ENCODE measurements at regions not wholly inside any gene's neighbourhood (a gene's known extent, or its start where the extent isn't known, plus 50 kb on each side); places are given as distances from the start of the nearest gene placed in this dataset.

GRCh38 chr6:14270925-14271788 lies 153.6 kb downstream of the CD83 start:
- in situ Hi-C loops (cut with HindIII; ENCODE audit: low sequenced_read_pairs) = no loop called here
- DNase-seq (ENCODE audit: low spot score) = no peak

GRCh38 chr6:14271789-14272736 lies 154.5 kb downstream of the CD83 start:
- no peak for DNase-seq (ENCODE audit: low spot score)
- in situ Hi-C loops (cut with HindIII; ENCODE audit: low sequenced_read_pairs) = no loop called here

- in situ Hi-C loops (cut with HindIII; ENCODE audit: low sequenced_read_pairs) = no loop called here
- no peak for DNase-seq (ENCODE audit: low spot score)
These were observed 155.1 kb downstream of the CD83 start for GRCh38 chr6:14272737-14273085.

- DNase-seq (ENCODE audit: low spot score) = peak; percentile 89
- in situ Hi-C loops (cut with HindIII; ENCODE audit: low sequenced_read_pairs) = no loop called here
These were observed 155.6 kb downstream of the CD83 start for GRCh38 chr6:14273191-14273590.

GRCh38 chr6:14274016-14274415 lies 156.4 kb downstream of the CD83 start:
- in situ Hi-C loops (cut with HindIII; ENCODE audit: low sequenced_read_pairs) = no loop called here
- DNase-seq (ENCODE audit: low spot score) = no peak

GRCh38 chr6:14274546-14275492 lies 157.2 kb downstream of the CD83 start:
- peak; percentile 66 for DNase-seq (ENCODE audit: low spot score)
- in situ Hi-C loops (cut with HindIII; ENCODE audit: low sequenced_read_pairs) = no loop called here

GRCh38 chr6:14275493-14275851 lies 157.9 kb downstream of the CD83 start:
- in situ Hi-C loops (cut with HindIII; ENCODE audit: low sequenced_read_pairs) = no loop called here
- peak; percentile 62 for DNase-seq (ENCODE audit: low spot score)

- peak; percentile 44 for DNase-seq (ENCODE audit: low spot score)
- in situ Hi-C loops (cut with HindIII; ENCODE audit: low sequenced_read_pairs) = no loop called here
These were observed 158.5 kb downstream of the CD83 start for GRCh38 chr6:14276071-14276470.

- DNase-seq (ENCODE audit: low spot score) = no peak
- in situ Hi-C loops (cut with HindIII; ENCODE audit: low sequenced_read_pairs) = no loop called here
These were observed 159.3 kb downstream of the CD83 start for GRCh38 chr6:14276667-14277404.

GRCh38 chr6:14277405-14277930 lies 159.9 kb downstream of the CD83 start:
- in situ Hi-C loops (cut with HindIII; ENCODE audit: low sequenced_read_pairs) = no loop called here
- no peak for DNase-seq (ENCODE audit: low spot score)

- DNase-seq (ENCODE audit: low spot score) = no peak
- in situ Hi-C loops (cut with HindIII; ENCODE audit: low sequenced_read_pairs) = no loop called here
These were observed 160.4 kb downstream of the CD83 start for GRCh38 chr6:14278006-14278405.

GRCh38 chr6:14278446-14278845 lies 160.9 kb downstream of the CD83 start:
- DNase-seq (ENCODE audit: low spot score) = no peak
- in situ Hi-C loops (cut with HindIII; ENCODE audit: low sequenced_read_pairs) = no loop called here

- in situ Hi-C loops (cut with HindIII; ENCODE audit: low sequenced_read_pairs) = no loop called here
- DNase-seq (ENCODE audit: low spot score) = no peak
These were observed 162.5 kb downstream of the CD83 start for GRCh38 chr6:14280006-14280510.

- no peak for DNase-seq (ENCODE audit: low spot score)
These were observed 163.3 kb downstream of the CD83 start for GRCh38 chr6:14280766-14281293.

GRCh38 chr6:14281811-14282660 lies 164.5 kb downstream of the CD83 start:
- no peak for DNase-seq (ENCODE audit: low spot score)
- in situ Hi-C loops (cut with HindIII; ENCODE audit: low sequenced_read_pairs) = no loop called here

More at GRCh38 chr6:14280766-14281293, 163.3 kb downstream of the CD83 start:
- in situ Hi-C loops (cut with HindIII; ENCODE audit: low sequenced_read_pairs) = no loop called here

- no peak for DNase-seq (ENCODE audit: low spot score)
- in situ Hi-C loops (cut with HindIII; ENCODE audit: low sequenced_read_pairs) = no loop called here
These were observed 165.4 kb downstream of the CD83 start for GRCh38 chr6:14282854-14283505.
